ENCODE measurements at regions not wholly inside any gene's neighbourhood (a gene's known extent, or its start where the extent isn't known, plus 50 kb on each side); places are given as distances from the start of the nearest gene placed in this dataset.

DNA sequence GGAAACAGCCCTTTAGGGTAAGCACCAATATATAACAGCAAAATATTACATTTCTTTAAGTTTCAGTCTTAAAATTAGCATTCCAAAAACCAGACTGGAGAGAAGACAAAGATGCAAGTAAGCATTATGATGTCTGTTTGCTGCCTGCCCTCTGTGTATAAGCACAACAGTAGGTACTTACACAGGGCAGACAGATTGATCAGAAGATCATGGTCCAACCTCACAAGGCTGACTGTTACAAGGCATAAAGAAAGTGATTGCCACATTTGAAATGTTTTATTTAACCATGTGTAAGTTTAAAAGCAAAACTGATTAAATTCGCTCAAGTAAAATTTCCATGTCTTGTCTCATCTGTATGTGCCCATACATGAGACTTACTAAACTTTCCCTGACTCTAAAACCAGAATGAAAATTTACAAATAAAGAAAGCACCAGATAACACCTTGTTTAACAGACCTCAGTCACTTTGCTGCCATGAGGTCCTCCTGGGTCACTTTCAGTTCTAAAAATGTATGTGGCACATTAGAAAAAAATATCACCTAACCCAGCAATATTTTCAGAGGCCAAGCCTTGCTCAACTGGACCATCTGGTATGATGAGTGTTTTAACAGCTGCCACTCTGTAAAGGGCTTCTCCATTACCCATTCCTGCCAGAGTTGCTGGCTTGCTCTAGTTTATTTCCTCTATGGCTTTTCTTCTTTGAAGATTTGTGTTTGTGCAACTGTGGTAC is 297.0 kb downstream of the RBM26 start:
- TF ChIP-seq, protein P1, sequence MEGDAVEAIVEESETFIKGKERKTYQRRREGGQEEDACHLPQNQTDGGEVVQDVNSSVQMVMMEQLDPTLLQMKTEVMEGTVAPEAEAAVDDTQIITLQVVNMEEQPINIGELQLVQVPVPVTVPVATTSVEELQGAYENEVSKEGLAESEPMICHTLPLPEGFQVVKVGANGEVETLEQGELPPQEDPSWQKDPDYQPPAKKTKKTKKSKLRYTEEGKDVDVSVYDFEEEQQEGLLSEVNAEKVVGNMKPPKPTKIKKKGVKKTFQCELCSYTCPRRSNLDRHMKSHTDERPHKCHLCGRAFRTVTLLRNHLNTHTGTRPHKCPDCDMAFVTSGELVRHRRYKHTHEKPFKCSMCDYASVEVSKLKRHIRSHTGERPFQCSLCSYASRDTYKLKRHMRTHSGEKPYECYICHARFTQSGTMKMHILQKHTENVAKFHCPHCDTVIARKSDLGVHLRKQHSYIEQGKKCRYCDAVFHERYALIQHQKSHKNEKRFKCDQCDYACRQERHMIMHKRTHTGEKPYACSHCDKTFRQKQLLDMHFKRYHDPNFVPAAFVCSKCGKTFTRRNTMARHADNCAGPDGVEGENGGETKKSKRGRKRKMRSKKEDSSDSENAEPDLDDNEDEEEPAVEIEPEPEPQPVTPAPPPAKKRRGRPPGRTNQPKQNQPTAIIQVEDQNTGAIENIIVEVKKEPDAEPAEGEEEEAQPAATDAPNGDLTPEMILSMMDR (IDR thresholded peaks at IDR 0.05), result no peak
- no peak for TF ChIP-seq EZH2 (IDR thresholded peaks at IDR 0.05; ENCODE audit: borderline replicate concordance, insufficient read depth, low read depth, low read length, poor library complexity, severe bottlenecking)
